ENCODE measurements at regions not wholly inside any gene's neighbourhood (a gene's known extent, or its start where the extent isn't known, plus 50 kb on each side); places are given as distances from the start of the nearest gene placed in this dataset.

DNA sequence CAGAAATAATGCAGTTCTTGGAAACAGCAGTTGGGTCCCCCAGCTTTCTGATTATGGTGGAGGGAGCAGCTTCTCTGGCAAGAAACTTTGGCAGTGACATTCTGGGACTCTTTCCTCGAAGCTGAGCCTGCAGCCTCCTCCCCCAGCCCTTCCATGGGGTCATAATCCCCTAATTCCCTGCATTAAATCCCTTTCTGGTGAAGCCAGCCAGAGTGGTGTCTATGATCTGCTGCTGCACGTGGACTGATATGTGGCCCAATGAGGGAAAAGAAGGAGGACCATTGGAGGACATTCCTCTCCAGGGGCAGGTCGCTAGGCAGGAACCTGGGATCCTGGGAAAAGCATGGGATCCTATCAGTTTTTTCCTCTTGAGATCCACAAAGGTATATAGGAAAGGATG, 470.5 kb downstream of the RPS24 start:
- DNase-seq (ENCODE audit: low read depth in 2 of 2) = no peak

GRCh38 chr10:78505657-78506056, 472.0 kb downstream of the RPS24 start:
- Histone ChIP-seq H4K20me1 (ENCODE audit: control insufficient read depth, extremely low read depth, insufficient read depth, low read length) (no peaks in the 10 kb centered on the region), H3K27ac (ENCODE audit: insufficient read depth, low read length) (no peak overlapping the region), H3K27me3 (ENCODE audit: control insufficient read depth, insufficient read depth, low read length) (peaks cover 3% of the 10 kb centered on the region), H3K9ac (ENCODE audit: insufficient read depth, low read length) (no peak overlapping the region), H3K4me3 (replicated peaks in 1 of 4; ENCODE audit: control extremely low read depth in 1 of 4, insufficient read depth in 1 of 4, low read depth in 3 of 4, low read length in 4 of 4) (no peak overlapping the region), H3K9me3 (ENCODE audit: control insufficient read depth, insufficient read depth, low read depth, low read length) (no peaks in the 10 kb centered on the region), H3K4me2 (ENCODE audit: extremely low read depth, insufficient read depth, low read length) (no peak overlapping the region), H3K79me2 (ENCODE audit: control insufficient read depth, insufficient read depth, low read length) (no peaks in the 10 kb centered on the region), H3K4me1 (ENCODE audit: control insufficient read depth, extremely low read depth, insufficient read depth, low read length) (no peaks in the 10 kb centered on the region), H3K36me3 (ENCODE audit: control insufficient read depth, insufficient read depth, low read length) (no peaks in the 10 kb centered on the region), H2AFZ (ENCODE audit: low read length) (no peak overlapping the region)
- DNase-seq (ENCODE audit: low read depth in 2 of 2) = peak in 1 of 2 donors; percentile 33
- TF ChIP-seq, protein P1, sequence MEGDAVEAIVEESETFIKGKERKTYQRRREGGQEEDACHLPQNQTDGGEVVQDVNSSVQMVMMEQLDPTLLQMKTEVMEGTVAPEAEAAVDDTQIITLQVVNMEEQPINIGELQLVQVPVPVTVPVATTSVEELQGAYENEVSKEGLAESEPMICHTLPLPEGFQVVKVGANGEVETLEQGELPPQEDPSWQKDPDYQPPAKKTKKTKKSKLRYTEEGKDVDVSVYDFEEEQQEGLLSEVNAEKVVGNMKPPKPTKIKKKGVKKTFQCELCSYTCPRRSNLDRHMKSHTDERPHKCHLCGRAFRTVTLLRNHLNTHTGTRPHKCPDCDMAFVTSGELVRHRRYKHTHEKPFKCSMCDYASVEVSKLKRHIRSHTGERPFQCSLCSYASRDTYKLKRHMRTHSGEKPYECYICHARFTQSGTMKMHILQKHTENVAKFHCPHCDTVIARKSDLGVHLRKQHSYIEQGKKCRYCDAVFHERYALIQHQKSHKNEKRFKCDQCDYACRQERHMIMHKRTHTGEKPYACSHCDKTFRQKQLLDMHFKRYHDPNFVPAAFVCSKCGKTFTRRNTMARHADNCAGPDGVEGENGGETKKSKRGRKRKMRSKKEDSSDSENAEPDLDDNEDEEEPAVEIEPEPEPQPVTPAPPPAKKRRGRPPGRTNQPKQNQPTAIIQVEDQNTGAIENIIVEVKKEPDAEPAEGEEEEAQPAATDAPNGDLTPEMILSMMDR (conservative IDR thresholded peaks at IDR 0.05 in 1 of 2, IDR thresholded peaks at IDR 0.05 in 1 of 2; ENCODE audit: low read depth in 1 of 2, low read length in 2 of 2) = no peak
- no peak for TF ChIP-seq EZH2 (IDR thresholded peaks at IDR 0.05; ENCODE audit: low read length, missing control alignments)

More for the DNA sequence above, 470.5 kb downstream of the RPS24 start:
- H3K36me3 ChIP-seq (ENCODE audit: control insufficient read depth, insufficient read depth, low read length) = no peaks in the 10 kb centered on the region
- H3K4me1 ChIP-seq (ENCODE audit: control insufficient read depth, extremely low read depth, insufficient read depth, low read length) = no peaks in the 10 kb centered on the region
- H4K20me1 ChIP-seq (ENCODE audit: control insufficient read depth, extremely low read depth, insufficient read depth, low read length) = no peaks in the 10 kb centered on the region
- H3K79me2 ChIP-seq (ENCODE audit: control insufficient read depth, insufficient read depth, low read length) = no peaks in the 10 kb centered on the region
- TF ChIP-seq, protein P1 (conservative IDR thresholded peaks at IDR 0.05 in 1 of 2, IDR thresholded peaks at IDR 0.05 in 1 of 2; ENCODE audit: low read depth in 1 of 2, low read length in 2 of 2) = no peak
- no peak for TF ChIP-seq EZH2 (IDR thresholded peaks at IDR 0.05; ENCODE audit: low read length, missing control alignments)
- H3K27ac ChIP-seq (ENCODE audit: insufficient read depth, low read length) = no peak overlapping the region
- no peak overlapping the region for H3K4me2 ChIP-seq (ENCODE audit: extremely low read depth, insufficient read depth, low read length)
- H3K9ac ChIP-seq (ENCODE audit: insufficient read depth, low read length) = no peak overlapping the region
- no peak overlapping the region for H3K4me3 ChIP-seq (replicated peaks in 1 of 4; ENCODE audit: control extremely low read depth in 1 of 4, insufficient read depth in 1 of 4, low read depth in 3 of 4, low read length in 4 of 4)
- no peaks in the 10 kb centered on the region for H3K27me3 ChIP-seq (ENCODE audit: control insufficient read depth, insufficient read depth, low read length)
- no peaks in the 10 kb centered on the region for H3K9me3 ChIP-seq (ENCODE audit: control insufficient read depth, insufficient read depth, low read depth, low read length)
- no peak overlapping the region for H2AFZ ChIP-seq (ENCODE audit: low read length)

GRCh38 chr10:78506614-78507013, 473.0 kb downstream of the RPS24 start:
- Histone ChIP-seq H3K27ac (ENCODE audit: insufficient read depth, low read length) (no peak overlapping the region), H3K9ac (ENCODE audit: insufficient read depth, low read length) (no peak overlapping the region), H3K9me3 (ENCODE audit: control insufficient read depth, insufficient read depth, low read depth, low read length) (no peaks in the 10 kb centered on the region), H3K4me3 (replicated peaks in 1 of 4; ENCODE audit: control extremely low read depth in 1 of 4, insufficient read depth in 1 of 4, low read depth in 3 of 4, low read length in 4 of 4) (no peak overlapping the region), H2AFZ (ENCODE audit: low read length) (no peak overlapping the region), H3K4me2 (ENCODE audit: extremely low read depth, insufficient read depth, low read length) (no peak overlapping the region), H3K79me2 (ENCODE audit: control insufficient read depth, insufficient read depth, low read length) (no peaks in the 10 kb centered on the region), H3K4me1 (ENCODE audit: control insufficient read depth, extremely low read depth, insufficient read depth, low read length) (no peaks in the 10 kb centered on the region), H3K27me3 (ENCODE audit: control insufficient read depth, insufficient read depth, low read length) (peaks cover 3% of the 10 kb centered on the region), H3K36me3 (ENCODE audit: control insufficient read depth, insufficient read depth, low read length) (no peaks in the 10 kb centered on the region), H4K20me1 (ENCODE audit: control insufficient read depth, extremely low read depth, insufficient read depth, low read length) (no peaks in the 10 kb centered on the region)
- DNase-seq (ENCODE audit: low read depth in 2 of 2) = no peak
- TF ChIP-seq, protein P1 (conservative IDR thresholded peaks at IDR 0.05 in 1 of 2, IDR thresholded peaks at IDR 0.05 in 1 of 2; ENCODE audit: low read depth in 1 of 2, low read length in 2 of 2) = no peak
- TF ChIP-seq EZH2 (IDR thresholded peaks at IDR 0.05; ENCODE audit: low read length, missing control alignments) = no peak
